ENCODE measurements at regions not wholly inside any gene's neighbourhood (a gene's known extent, or its start where the extent isn't known, plus 50 kb on each side); places are given as distances from the start of the nearest gene placed in this dataset.

- H3K4me3 ChIP-seq = no peak overlapping the region
- ATAC-seq (ENCODE audit: low FRiP score in 2 of 2) (no peak), DNase-seq (no peak)
- H3K27ac ChIP-seq = no peak overlapping the region
- H3K4me1 ChIP-seq = no peaks in the 10 kb centered on the region
- TF ChIP-seq POLR2AphosphoS5 (IDR thresholded peaks at IDR 0.05) = no peak
- no peak for TF ChIP-seq POLR2A (IDR thresholded peaks at IDR 0.05)
- no peak for TF ChIP-seq EP300 (IDR thresholded peaks at IDR 0.05)
- TF ChIP-seq CTCF (IDR thresholded peaks at IDR 0.05) = no peak
- H3K36me3 ChIP-seq = no peaks in the 10 kb centered on the region
- H3K27me3 ChIP-seq = no peaks in the 10 kb centered on the region
- WGBS, 2 donors = 84 to 90% methylated on average over 7 of the region's 7 CpGs
- H3K9me3 ChIP-seq = no peaks in the 10 kb centered on the region
Observed at GRCh38 chr12:76236640-76237039, 111.6 kb downstream of the BBS10 start.

GRCh38 chr12:76234741-76235140, 113.5 kb downstream of the BBS10 start:
- WGBS, 2 donors = 94 to 98% methylated on average over 2 of the region's 2 CpGs

GRCh38 chr12:76232013-76232412, 116.2 kb downstream of the BBS10 start:
- no peak for DNase-seq
- Histone ChIP-seq H3K27me3 (no peaks in the 10 kb centered on the region), H3K4me3 (no peak overlapping the region), H3K4me1 (no peaks in the 10 kb centered on the region), H3K9me3 (no peaks in the 10 kb centered on the region), H3K27ac (no peak overlapping the region), H3K36me3 (no peaks in the 10 kb centered on the region)
- no peak for TF ChIP-seq EP300 (IDR thresholded peaks at IDR 0.05)
- no peak for TF ChIP-seq CTCF (IDR thresholded peaks at IDR 0.05)
- TF ChIP-seq POLR2A (IDR thresholded peaks at IDR 0.05) = no peak
- no peak for TF ChIP-seq POLR2AphosphoS5 (IDR thresholded peaks at IDR 0.05)
- peak in 1 of 2 donors; percentile 61 for ATAC-seq (ENCODE audit: low FRiP score in 2 of 2)
- 90 to 96% methylated on average over 2 of the region's 2 CpGs for WGBS, 2 donors

More at GRCh38 chr12:76234741-76235140, 113.5 kb downstream of the BBS10 start:
- Histone ChIP-seq H3K36me3 (no peaks in the 10 kb centered on the region), H3K27ac (no peak overlapping the region), H3K9me3 (no peaks in the 10 kb centered on the region), H3K27me3 (no peaks in the 10 kb centered on the region), H3K4me1 (no peaks in the 10 kb centered on the region), H3K4me3 (no peak overlapping the region)
- DNase-seq (no peak), ATAC-seq (ENCODE audit: low FRiP score in 2 of 2) (no peak)
- TF ChIP-seq POLR2A (IDR thresholded peaks at IDR 0.05) = no peak
- no peak for TF ChIP-seq CTCF (IDR thresholded peaks at IDR 0.05)
- TF ChIP-seq EP300 (IDR thresholded peaks at IDR 0.05) = no peak
- TF ChIP-seq POLR2AphosphoS5 (IDR thresholded peaks at IDR 0.05) = no peak

GRCh38 chr12:76226956-76227355, 121.3 kb downstream of the BBS10 start:
- Histone ChIP-seq H3K36me3 (no peaks in the 10 kb centered on the region), H3K27me3 (no peaks in the 10 kb centered on the region), H3K4me3 (no peak overlapping the region), H3K27ac (no peak overlapping the region), H3K4me1 (no peaks in the 10 kb centered on the region), H3K9me3 (no peaks in the 10 kb centered on the region)
- DNase-seq = no peak
- 86% methylated on average over 1 of the region's 1 CpG for WGBS, 2 donors
- no peak for ATAC-seq (ENCODE audit: low FRiP score in 2 of 2)
- TF ChIP-seq CTCF (IDR thresholded peaks at IDR 0.05) = no peak
- TF ChIP-seq POLR2AphosphoS5 (IDR thresholded peaks at IDR 0.05) = no peak
- TF ChIP-seq POLR2A (IDR thresholded peaks at IDR 0.05) = no peak
- TF ChIP-seq EP300 (IDR thresholded peaks at IDR 0.05) = no peak

- H3K27me3 ChIP-seq = no peaks in the 10 kb centered on the region
- H3K4me1 ChIP-seq = no peaks in the 10 kb centered on the region
- H3K36me3 ChIP-seq = no peaks in the 10 kb centered on the region
- ATAC-seq (ENCODE audit: low FRiP score in 2 of 2) = no peak
- DNase-seq = no peak
- no peak overlapping the region for H3K27ac ChIP-seq
- H3K9me3 ChIP-seq = no peaks in the 10 kb centered on the region
- no peak for TF ChIP-seq CTCF (IDR thresholded peaks at IDR 0.05)
- no peak for TF ChIP-seq POLR2A (IDR thresholded peaks at IDR 0.05)
- TF ChIP-seq EP300 (IDR thresholded peaks at IDR 0.05) = no peak
- no peak for TF ChIP-seq POLR2AphosphoS5 (IDR thresholded peaks at IDR 0.05)
- WGBS, 2 donors = 70 to 77% methylated on average over 4 of the region's 4 CpGs
- H3K4me3 ChIP-seq = no peak overlapping the region
Observed at GRCh38 chr12:76226397-76226796, 121.8 kb downstream of the BBS10 start.

All from upper lobe of left lung (tissue), 6 donors.